Right lobe of liver (tissue), 4 donors: ENCODE measurements at regions not wholly inside any gene's neighbourhood (a gene's known extent, or its start where the extent isn't known, plus 50 kb on each side); places are given as distances from the start of the nearest gene placed in this dataset.

Experiments
- POLR2A ChIP-seq: fragments of 450-650 bp; IDR thresholded peaks from one replicate; pipeline ENCODE4 v1.6.1; 2017; ENCODE audit warnings: antibody characterized with exemption, mild to moderate bottlenecking
- TF ChIP-seq, protein P1 (sequence below), 4 donors: fragments of 200-600 bp in 3 of 4; fragments of 450-650 bp in 1 of 4; IDR thresholded peaks; one replicate each; pipeline versions ENCODE4 v1.5.1 to v1.8.0; 2016 to 2022; ENCODE audit warnings: antibody characterized with exemption in 4 of 4, mild to moderate bottlenecking in 2 of 4
- donor health status: DM: no; HTN: no; CAD: no.
- donor health status: DM: no; HTN: no; CAD: no.
- donor health status: DM: no; HTN: yes; CAD: no.

DNA sequence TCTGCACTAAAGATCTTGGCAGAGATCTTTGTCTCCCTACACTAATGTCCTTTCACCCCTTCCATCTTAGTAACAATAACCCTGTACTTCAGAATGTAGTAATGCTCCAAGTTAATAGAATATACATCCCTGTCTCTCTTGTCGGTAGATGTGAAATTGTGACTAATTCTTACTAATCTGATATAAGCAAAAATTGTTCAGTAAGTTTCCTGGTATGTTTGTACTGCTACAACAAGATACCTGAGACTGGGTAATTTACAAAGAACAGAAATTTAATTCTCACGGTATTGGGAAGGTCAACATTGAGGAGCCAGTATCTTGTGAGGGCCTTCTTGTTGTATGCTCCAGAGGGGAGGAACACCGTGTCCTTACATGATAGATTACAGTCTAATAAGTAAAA is 1686.6 kb upstream of the CDH9 start:
- TF ChIP-seq, protein P1, sequence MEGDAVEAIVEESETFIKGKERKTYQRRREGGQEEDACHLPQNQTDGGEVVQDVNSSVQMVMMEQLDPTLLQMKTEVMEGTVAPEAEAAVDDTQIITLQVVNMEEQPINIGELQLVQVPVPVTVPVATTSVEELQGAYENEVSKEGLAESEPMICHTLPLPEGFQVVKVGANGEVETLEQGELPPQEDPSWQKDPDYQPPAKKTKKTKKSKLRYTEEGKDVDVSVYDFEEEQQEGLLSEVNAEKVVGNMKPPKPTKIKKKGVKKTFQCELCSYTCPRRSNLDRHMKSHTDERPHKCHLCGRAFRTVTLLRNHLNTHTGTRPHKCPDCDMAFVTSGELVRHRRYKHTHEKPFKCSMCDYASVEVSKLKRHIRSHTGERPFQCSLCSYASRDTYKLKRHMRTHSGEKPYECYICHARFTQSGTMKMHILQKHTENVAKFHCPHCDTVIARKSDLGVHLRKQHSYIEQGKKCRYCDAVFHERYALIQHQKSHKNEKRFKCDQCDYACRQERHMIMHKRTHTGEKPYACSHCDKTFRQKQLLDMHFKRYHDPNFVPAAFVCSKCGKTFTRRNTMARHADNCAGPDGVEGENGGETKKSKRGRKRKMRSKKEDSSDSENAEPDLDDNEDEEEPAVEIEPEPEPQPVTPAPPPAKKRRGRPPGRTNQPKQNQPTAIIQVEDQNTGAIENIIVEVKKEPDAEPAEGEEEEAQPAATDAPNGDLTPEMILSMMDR (IDR thresholded peaks at IDR 0.05), result no peak
- no peak for TF ChIP-seq POLR2A
